ENCODE measurements at regions not wholly inside any gene's neighbourhood (a gene's known extent, or its start where the extent isn't known, plus 50 kb on each side); places are given as distances from the start of the nearest gene placed in this dataset.

- no peak for DNase-seq (ENCODE audit: insufficient read length, low spot score)
- FAIRE-seq, result no peak
- TF ChIP-seq TAF1 (IDR thresholded peaks at IDR 0.05; ENCODE audit: low read depth, low read length), result no peak
- no peak for TF ChIP-seq POU2F2 (IDR thresholded peaks at IDR 0.05; ENCODE audit: low read depth, low read length)
- no peak for TF ChIP-seq PAX5 (IDR thresholded peaks at IDR 0.05; ENCODE audit: insufficient read depth, low read length, severe bottlenecking)
- TF ChIP-seq SPI1 (IDR thresholded peaks at IDR 0.05; ENCODE audit: low read depth, low read length), result no peak
- TF ChIP-seq POLR2AphosphoS5 (IDR thresholded peaks at IDR 0.05; ENCODE audit: low read depth, low read length), result no peak
- TF ChIP-seq POLR2A (IDR thresholded peaks at IDR 0.05; ENCODE audit: low read depth, low read length), result no peak
Observed at GRCh38 chr17:74027444-74027843, 176.0 kb upstream of the RPL38 start.

GRCh38 chr17:74028354-74029116 is 174.9 kb upstream of the RPL38 start:
- FAIRE-seq (no peak), DNase-seq (ENCODE audit: insufficient read length, low spot score) (no peak)
- TF ChIP-seq POLR2AphosphoS5 (IDR thresholded peaks at IDR 0.05; ENCODE audit: low read depth, low read length) (no peak), SPI1 (IDR thresholded peaks at IDR 0.05; ENCODE audit: low read depth, low read length) (no peak), POU2F2 (IDR thresholded peaks at IDR 0.05; ENCODE audit: low read depth, low read length) (no peak), POLR2A (IDR thresholded peaks at IDR 0.05; ENCODE audit: low read depth, low read length) (no peak), TAF1 (IDR thresholded peaks at IDR 0.05; ENCODE audit: low read depth, low read length) (no peak), PAX5 (IDR thresholded peaks at IDR 0.05; ENCODE audit: insufficient read depth, low read length, severe bottlenecking) (no peak)

- TF ChIP-seq POLR2AphosphoS5 (IDR thresholded peaks at IDR 0.05; ENCODE audit: low read depth, low read length) (no peak), TAF1 (IDR thresholded peaks at IDR 0.05; ENCODE audit: low read depth, low read length) (no peak)
- no peak for DNase-seq (ENCODE audit: insufficient read length, low spot score)
- no peak for FAIRE-seq
Observed at GRCh38 chr17:74031316-74032090, 172.0 kb upstream of the RPL38 start.

- TF ChIP-seq TAF1 (IDR thresholded peaks at IDR 0.05; ENCODE audit: low read depth, low read length) (no peak), POLR2AphosphoS5 (IDR thresholded peaks at IDR 0.05; ENCODE audit: low read depth, low read length) (no peak), PAX5 (IDR thresholded peaks at IDR 0.05; ENCODE audit: insufficient read depth, low read length, severe bottlenecking) (no peak), SPI1 (IDR thresholded peaks at IDR 0.05; ENCODE audit: low read depth, low read length) (no peak)
- FAIRE-seq (no peak), DNase-seq (ENCODE audit: insufficient read length, low spot score) (no peak)
Observed at GRCh38 chr17:74032222-74032621, 171.3 kb upstream of the RPL38 start.

GRCh38 chr17:74037320-74037719 is 166.2 kb upstream of the RPL38 start:
- no peak for DNase-seq (ENCODE audit: insufficient read length, low spot score)
- no peak for TF ChIP-seq PAX5 (IDR thresholded peaks at IDR 0.05; ENCODE audit: insufficient read depth, low read length, severe bottlenecking)
- TF ChIP-seq SPI1 (IDR thresholded peaks at IDR 0.05; ENCODE audit: low read depth, low read length), result no peak
- no peak for TF ChIP-seq TAF1 (IDR thresholded peaks at IDR 0.05; ENCODE audit: low read depth, low read length)
- TF ChIP-seq POLR2AphosphoS5 (IDR thresholded peaks at IDR 0.05; ENCODE audit: low read depth, low read length), result no peak
- FAIRE-seq, result no peak

GRCh38 chr17:74040291-74040690 is 163.2 kb upstream of the RPL38 start:
- DNase-seq (ENCODE audit: insufficient read length, low spot score), result no peak
- FAIRE-seq, result no peak
- TF ChIP-seq TAF1 (IDR thresholded peaks at IDR 0.05; ENCODE audit: low read depth, low read length) (no peak), POLR2AphosphoS5 (IDR thresholded peaks at IDR 0.05; ENCODE audit: low read depth, low read length) (no peak), SPI1 (IDR thresholded peaks at IDR 0.05; ENCODE audit: low read depth, low read length) (no peak), POLR2A (IDR thresholded peaks at IDR 0.05; ENCODE audit: low read depth, low read length) (no peak), PAX5 (IDR thresholded peaks at IDR 0.05; ENCODE audit: insufficient read depth, low read length, severe bottlenecking) (no peak), POU2F2 (IDR thresholded peaks at IDR 0.05; ENCODE audit: low read depth, low read length) (no peak)

- no peak for DNase-seq (ENCODE audit: insufficient read length, low spot score)
- TF ChIP-seq SPI1 (IDR thresholded peaks at IDR 0.05; ENCODE audit: low read depth, low read length), result no peak
- FAIRE-seq, result no peak
Observed at GRCh38 chr17:74040729-74041128, 162.7 kb upstream of the RPL38 start.

GRCh38 chr17:74041869-74042640 is 161.4 kb upstream of the RPL38 start:
- FAIRE-seq (no peak), DNase-seq (ENCODE audit: insufficient read length, low spot score) (no peak)
- TF ChIP-seq PAX5 (IDR thresholded peaks at IDR 0.05; ENCODE audit: insufficient read depth, low read length, severe bottlenecking) (no peak), POLR2A (IDR thresholded peaks at IDR 0.05; ENCODE audit: low read depth, low read length) (no peak), TAF1 (IDR thresholded peaks at IDR 0.05; ENCODE audit: low read depth, low read length) (no peak), SPI1 (IDR thresholded peaks at IDR 0.05; ENCODE audit: low read depth, low read length) (no peak), POLR2AphosphoS5 (IDR thresholded peaks at IDR 0.05; ENCODE audit: low read depth, low read length) (no peak), POU2F2 (IDR thresholded peaks at IDR 0.05; ENCODE audit: low read depth, low read length) (no peak)

GRCh38 chr17:74042744-74043486 is 160.6 kb upstream of the RPL38 start:
- no peak for TF ChIP-seq POLR2AphosphoS5 (IDR thresholded peaks at IDR 0.05; ENCODE audit: low read depth, low read length)
- TF ChIP-seq PAX5 (IDR thresholded peaks at IDR 0.05; ENCODE audit: insufficient read depth, low read length, severe bottlenecking), result no peak
- TF ChIP-seq POU2F2 (IDR thresholded peaks at IDR 0.05; ENCODE audit: low read depth, low read length), result no peak
- TF ChIP-seq POLR2A (IDR thresholded peaks at IDR 0.05; ENCODE audit: low read depth, low read length), result no peak
- no peak for TF ChIP-seq SPI1 (IDR thresholded peaks at IDR 0.05; ENCODE audit: low read depth, low read length)
- TF ChIP-seq TAF1 (IDR thresholded peaks at IDR 0.05; ENCODE audit: low read depth, low read length), result no peak
- FAIRE-seq (no peak), DNase-seq (ENCODE audit: insufficient read length, low spot score) (no peak)

Measured in GM12891 (cell line).